ENCODE measurements at regions not wholly inside any gene's neighbourhood (a gene's known extent, or its start where the extent isn't known, plus 50 kb on each side); places are given as distances from the start of the nearest gene placed in this dataset.

DNA sequence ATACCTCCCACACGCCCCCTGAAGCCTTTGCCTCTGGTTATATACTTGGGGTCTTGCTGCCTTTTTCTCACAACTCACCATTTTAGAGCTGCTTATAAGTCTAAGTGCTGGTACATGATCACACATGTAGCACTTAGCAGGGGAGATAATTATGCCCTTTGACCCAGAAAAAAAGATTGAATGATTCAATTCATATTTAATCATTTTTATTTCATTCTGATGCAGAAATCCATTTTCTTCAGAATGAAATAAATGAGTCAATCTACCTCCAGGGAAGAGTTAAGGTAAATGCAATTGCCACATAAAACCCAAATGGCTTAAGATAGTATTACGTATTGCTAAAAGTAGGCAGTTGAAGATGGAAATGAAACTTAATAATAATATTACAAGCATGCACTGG lies 414.6 kb upstream of the PRICKLE1 start:
- Histone ChIP-seq H3K79me2 (ENCODE audit: insufficient read depth, low read length) (no peaks in the 10 kb centered on the region), H3K4me3 (replicated peaks in 1 of 3; ENCODE audit: low read depth in 2 of 3, low read length in 3 of 3) (no peak overlapping the region), H3K9me3 (replicated peaks in 1 of 2; ENCODE audit: control insufficient read depth in 1 of 2, insufficient read depth in 1 of 2, low read length in 2 of 2) (peaks cover 11 to 12% of the 10 kb centered on the region in 2 donors), H4K20me1 (ENCODE audit: insufficient read depth, low read length) (no peaks in the 10 kb centered on the region), H3K27me3 (ENCODE audit: control insufficient read depth in 2 of 2, insufficient read depth in 2 of 2, low read length in 2 of 2) (no peaks in the 10 kb centered on the region), H3K4me2 (replicated peaks; ENCODE audit: extremely low read depth, low read length, poor library complexity, severe bottlenecking) (no peak overlapping the region), H2AFZ (ENCODE audit: insufficient read depth, low read depth, low read length, poor library complexity, severe bottlenecking) (no peak overlapping the region), H3K4me1 (ENCODE audit: control insufficient read depth in 1 of 2, insufficient read depth in 2 of 2, low read length in 2 of 2) (no peaks in the 10 kb centered on the region), H3K27ac (ENCODE audit: low read depth in 1 of 2, low read length in 2 of 2) (no peak overlapping the region), H3K9ac (ENCODE audit: insufficient read depth, low read length, poor library complexity, severe bottlenecking) (no peak overlapping the region), H3K36me3 (replicated peaks in 1 of 2; ENCODE audit: control insufficient read depth in 1 of 2, insufficient read depth in 2 of 2, low read length in 2 of 2) (no peaks in the 10 kb centered on the region)
- intact Hi-C loops (cut with micrococcal nuclease), result no loop called here
- TF ChIP-seq, protein P1, sequence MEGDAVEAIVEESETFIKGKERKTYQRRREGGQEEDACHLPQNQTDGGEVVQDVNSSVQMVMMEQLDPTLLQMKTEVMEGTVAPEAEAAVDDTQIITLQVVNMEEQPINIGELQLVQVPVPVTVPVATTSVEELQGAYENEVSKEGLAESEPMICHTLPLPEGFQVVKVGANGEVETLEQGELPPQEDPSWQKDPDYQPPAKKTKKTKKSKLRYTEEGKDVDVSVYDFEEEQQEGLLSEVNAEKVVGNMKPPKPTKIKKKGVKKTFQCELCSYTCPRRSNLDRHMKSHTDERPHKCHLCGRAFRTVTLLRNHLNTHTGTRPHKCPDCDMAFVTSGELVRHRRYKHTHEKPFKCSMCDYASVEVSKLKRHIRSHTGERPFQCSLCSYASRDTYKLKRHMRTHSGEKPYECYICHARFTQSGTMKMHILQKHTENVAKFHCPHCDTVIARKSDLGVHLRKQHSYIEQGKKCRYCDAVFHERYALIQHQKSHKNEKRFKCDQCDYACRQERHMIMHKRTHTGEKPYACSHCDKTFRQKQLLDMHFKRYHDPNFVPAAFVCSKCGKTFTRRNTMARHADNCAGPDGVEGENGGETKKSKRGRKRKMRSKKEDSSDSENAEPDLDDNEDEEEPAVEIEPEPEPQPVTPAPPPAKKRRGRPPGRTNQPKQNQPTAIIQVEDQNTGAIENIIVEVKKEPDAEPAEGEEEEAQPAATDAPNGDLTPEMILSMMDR (IDR thresholded peaks at IDR 0.05), result no peak
- H3K4me3 Mint-ChIP-seq, result no peak overlapping the region
- H3K9me3 Mint-ChIP-seq, result peaks cover 3 to 8% (median 6%) of the 10 kb centered on the region in 7 donors
- no peak overlapping the region for H3K27ac Mint-ChIP-seq
- WGBS (ENCODE audit: insufficient coverage), result no CpG with 5 or more reads among the region's 2 CpGs
- peaks cover 0 to 4% (median 0%) of the 10 kb centered on the region in 3 donors for H3K27me3 Mint-ChIP-seq (ENCODE audit: low read depth in 3 of 3)
- no peaks in the 10 kb centered on the region for H3K4me1 Mint-ChIP-seq
- H3K36me3 Mint-ChIP-seq, result no peaks in the 10 kb centered on the region
- no peak for DNase-seq

DNA sequence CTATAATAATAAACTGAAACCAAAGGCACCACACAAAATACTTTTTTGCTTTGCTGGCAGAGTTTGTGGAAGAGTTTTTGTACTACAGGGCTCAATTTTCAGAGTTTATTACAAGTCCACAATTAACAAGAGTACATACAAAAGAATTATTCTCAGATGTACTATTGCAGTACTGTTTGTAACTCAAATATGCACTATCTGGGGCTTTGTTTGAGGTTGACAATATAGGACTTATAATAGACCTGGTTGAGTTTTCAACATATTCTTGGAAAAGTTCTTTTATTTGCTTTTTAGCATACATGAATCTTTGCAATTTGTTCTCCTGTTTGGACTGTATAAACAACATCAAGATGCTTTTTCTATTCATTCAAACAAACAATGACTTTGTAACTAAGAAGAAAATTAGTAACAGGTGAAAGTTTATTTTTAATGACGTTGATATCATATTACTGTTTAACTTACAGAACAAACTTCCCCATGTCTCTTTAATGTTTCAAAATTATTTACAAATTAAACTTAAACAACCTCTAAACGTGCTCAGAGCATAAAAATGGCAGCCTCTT lies 407.4 kb upstream of the PRICKLE1 start:
- H3K36me3 Mint-ChIP-seq, result no peaks in the 10 kb centered on the region
- no CpG with 5 or more reads among the region's 2 CpGs for WGBS (ENCODE audit: insufficient coverage)

More for the DNA sequence above, 407.4 kb upstream of the PRICKLE1 start:
- Histone ChIP-seq H3K79me2 (ENCODE audit: insufficient read depth, low read length) (no peaks in the 10 kb centered on the region), H3K4me2 (replicated peaks; ENCODE audit: extremely low read depth, low read length, poor library complexity, severe bottlenecking) (no peak overlapping the region), H3K36me3 (replicated peaks in 1 of 2; ENCODE audit: control insufficient read depth in 1 of 2, insufficient read depth in 2 of 2, low read length in 2 of 2) (no peaks in the 10 kb centered on the region), H3K27me3 (ENCODE audit: control insufficient read depth in 2 of 2, insufficient read depth in 2 of 2, low read length in 2 of 2) (no peaks in the 10 kb centered on the region), H4K20me1 (ENCODE audit: insufficient read depth, low read length) (no peaks in the 10 kb centered on the region), H3K27ac (ENCODE audit: low read depth in 1 of 2, low read length in 2 of 2) (no peak overlapping the region), H2AFZ (ENCODE audit: insufficient read depth, low read depth, low read length, poor library complexity, severe bottlenecking) (no peak overlapping the region), H3K4me3 (replicated peaks in 1 of 3; ENCODE audit: low read depth in 2 of 3, low read length in 3 of 3) (no peak overlapping the region), H3K9me3 (replicated peaks in 1 of 2; ENCODE audit: control insufficient read depth in 1 of 2, insufficient read depth in 1 of 2, low read length in 2 of 2) (peaks cover 10 to 11% of the 10 kb centered on the region in 2 donors), H3K4me1 (ENCODE audit: control insufficient read depth in 1 of 2, insufficient read depth in 2 of 2, low read length in 2 of 2) (no peaks in the 10 kb centered on the region), H3K9ac (ENCODE audit: insufficient read depth, low read length, poor library complexity, severe bottlenecking) (no peak overlapping the region)
- DNase-seq, result no peak
- TF ChIP-seq, protein P1 (IDR thresholded peaks at IDR 0.05), result no peak
- Mint-ChIP-seq H3K27ac (no peak overlapping the region), H3K4me1 (no peaks in the 10 kb centered on the region), H3K27me3 (ENCODE audit: low read depth in 3 of 3) (no peaks in the 10 kb centered on the region), H3K4me3 (no peak overlapping the region), H3K9me3 (peaks cover 8 to 26% (median 11%) of the 10 kb centered on the region in 7 donors)
- intact Hi-C loops (cut with micrococcal nuclease), result no loop called here
